ENCODE measurements at regions not wholly inside any gene's neighbourhood (a gene's known extent, or its start where the extent isn't known, plus 50 kb on each side); places are given as distances from the start of the nearest gene placed in this dataset.

GRCh38 chr4:38205261-38205660 lies 245.1 kb downstream of the PTTG2 start:
- TF ChIP-seq CTCF (IDR thresholded peaks at IDR 0.05) (no peak), NR2C2 (CRISPR knock-in tag; IDR thresholded peaks at IDR 0.05) (no peak), USF2 (CRISPR knock-in tag; IDR thresholded peaks at IDR 0.05) (no peak), FOXP1 (CRISPR knock-in tag; IDR thresholded peaks at IDR 0.05; ENCODE audit: borderline replicate concordance) (no peak), ATF3 (CRISPR knock-in tag; conservative IDR thresholded peaks at IDR 0.05) (no peak), ZBTB43 (CRISPR knock-in tag; IDR thresholded peaks at IDR 0.05) (no peak), NR3C1 (CRISPR knock-in tag; conservative IDR thresholded peaks at IDR 0.05; ENCODE audit: low read depth) (no peak), E2F1 (CRISPR knock-in tag; IDR thresholded peaks at IDR 0.05) (no peak), FOXJ3 (CRISPR knock-in tag; IDR thresholded peaks at IDR 0.05; ENCODE audit: borderline replicate concordance) (no peak), NFE2L1 (CRISPR knock-in tag; IDR thresholded peaks at IDR 0.05) (no peak)
